ENCODE measurements at regions not wholly inside any gene's neighbourhood (a gene's known extent, or its start where the extent isn't known, plus 50 kb on each side); places are given as distances from the start of the nearest gene placed in this dataset.
"Not testable (repeated sequence)": the region's sequence is repeated elsewhere in the genome, so short reads cannot be mapped to it uniquely, and the experiment has no call there.

DNA sequence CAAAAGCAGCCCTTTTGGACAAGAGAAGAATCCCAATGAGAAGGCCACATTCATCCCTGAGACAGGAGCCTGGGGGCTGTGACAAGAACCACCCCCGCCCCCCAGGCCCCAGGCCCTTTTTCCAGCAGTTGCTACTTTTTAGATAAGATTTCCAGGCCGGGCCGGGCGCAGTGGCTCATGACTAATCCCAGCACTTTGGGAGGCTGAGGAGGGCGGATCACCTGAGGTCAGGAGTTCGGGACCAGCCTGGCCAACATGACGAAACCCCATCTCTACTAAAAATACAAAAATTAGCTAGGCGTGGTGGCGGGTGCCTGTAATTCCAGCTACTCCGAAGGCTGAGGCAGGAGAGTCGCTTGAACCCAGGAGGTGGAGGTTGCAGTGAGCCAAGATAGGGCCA lies 179.4 kb downstream of the SPATA31A1 start:
- not testable (repeated sequence) for H3K9ac ChIP-seq (ENCODE audit: insufficient read depth, low read length); H2AFZ ChIP-seq (ENCODE audit: low read length); DNase-seq (ENCODE audit: low read depth in 2 of 2); H3K27ac ChIP-seq (ENCODE audit: insufficient read depth, low read length); H3K36me3 ChIP-seq (ENCODE audit: control insufficient read depth, insufficient read depth, low read length); H3K27me3 ChIP-seq (ENCODE audit: control insufficient read depth, insufficient read depth, low read length); H3K4me3 ChIP-seq (replicated peaks in 1 of 4; ENCODE audit: control extremely low read depth in 1 of 4, insufficient read depth in 1 of 4, low read depth in 3 of 4, low read length in 4 of 4); H3K4me2 ChIP-seq (ENCODE audit: extremely low read depth, insufficient read depth, low read length); H3K79me2 ChIP-seq (ENCODE audit: control insufficient read depth, insufficient read depth, low read length); H4K20me1 ChIP-seq (ENCODE audit: control insufficient read depth, extremely low read depth, insufficient read depth, low read length); H3K4me1 ChIP-seq (ENCODE audit: control insufficient read depth, extremely low read depth, insufficient read depth, low read length); H3K9me3 ChIP-seq (ENCODE audit: control insufficient read depth, insufficient read depth, low read depth, low read length)

DNA sequence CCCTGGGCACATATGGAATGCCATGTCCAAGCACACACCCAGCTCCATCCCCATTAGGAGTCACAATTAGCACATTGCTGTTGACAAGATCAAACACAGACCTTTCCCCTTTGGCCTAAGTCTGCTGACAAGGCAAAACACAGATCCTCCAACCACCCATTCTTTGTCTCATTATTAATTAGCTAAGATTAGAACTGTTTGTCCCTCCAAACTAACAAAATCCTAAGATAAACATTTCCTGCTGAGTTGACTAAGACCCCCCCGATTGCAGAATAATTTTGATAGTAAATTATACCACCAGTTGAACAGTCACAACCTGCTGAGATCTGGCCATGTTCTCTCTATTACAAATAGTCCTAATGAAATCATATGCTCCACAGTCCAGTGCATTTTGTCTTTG lies 186.7 kb downstream of the SPATA31A1 start:
- H3K79me2 ChIP-seq (ENCODE audit: control insufficient read depth, insufficient read depth, low read length); H3K4me2 ChIP-seq (ENCODE audit: extremely low read depth, insufficient read depth, low read length); DNase-seq (ENCODE audit: low read depth in 2 of 2); H3K9ac ChIP-seq (ENCODE audit: insufficient read depth, low read length); H3K27ac ChIP-seq (ENCODE audit: insufficient read depth, low read length); H3K36me3 ChIP-seq (ENCODE audit: control insufficient read depth, insufficient read depth, low read length); H3K27me3 ChIP-seq (ENCODE audit: control insufficient read depth, insufficient read depth, low read length); H2AFZ ChIP-seq (ENCODE audit: low read length); H3K4me3 ChIP-seq (replicated peaks in 1 of 4; ENCODE audit: control extremely low read depth in 1 of 4, insufficient read depth in 1 of 4, low read depth in 3 of 4, low read length in 4 of 4); H4K20me1 ChIP-seq (ENCODE audit: control insufficient read depth, extremely low read depth, insufficient read depth, low read length); H3K9me3 ChIP-seq (ENCODE audit: control insufficient read depth, insufficient read depth, low read depth, low read length); H3K4me1 ChIP-seq (ENCODE audit: control insufficient read depth, extremely low read depth, insufficient read depth, low read length): not testable (repeated sequence)

GRCh38 chr9:39545079-39545478 lies 189.6 kb downstream of the SPATA31A1 start:
- not testable (repeated sequence) for H3K9ac ChIP-seq (ENCODE audit: insufficient read depth, low read length); H3K4me2 ChIP-seq (ENCODE audit: extremely low read depth, insufficient read depth, low read length); H4K20me1 ChIP-seq (ENCODE audit: control insufficient read depth, extremely low read depth, insufficient read depth, low read length); H3K27ac ChIP-seq (ENCODE audit: insufficient read depth, low read length); H3K36me3 ChIP-seq (ENCODE audit: control insufficient read depth, insufficient read depth, low read length); H3K4me1 ChIP-seq (ENCODE audit: control insufficient read depth, extremely low read depth, insufficient read depth, low read length); H2AFZ ChIP-seq (ENCODE audit: low read length); H3K27me3 ChIP-seq (ENCODE audit: control insufficient read depth, insufficient read depth, low read length); H3K79me2 ChIP-seq (ENCODE audit: control insufficient read depth, insufficient read depth, low read length); DNase-seq (ENCODE audit: low read depth in 2 of 2); H3K4me3 ChIP-seq (replicated peaks in 1 of 4; ENCODE audit: control extremely low read depth in 1 of 4, insufficient read depth in 1 of 4, low read depth in 3 of 4, low read length in 4 of 4); H3K9me3 ChIP-seq (ENCODE audit: control insufficient read depth, insufficient read depth, low read depth, low read length)

DNA sequence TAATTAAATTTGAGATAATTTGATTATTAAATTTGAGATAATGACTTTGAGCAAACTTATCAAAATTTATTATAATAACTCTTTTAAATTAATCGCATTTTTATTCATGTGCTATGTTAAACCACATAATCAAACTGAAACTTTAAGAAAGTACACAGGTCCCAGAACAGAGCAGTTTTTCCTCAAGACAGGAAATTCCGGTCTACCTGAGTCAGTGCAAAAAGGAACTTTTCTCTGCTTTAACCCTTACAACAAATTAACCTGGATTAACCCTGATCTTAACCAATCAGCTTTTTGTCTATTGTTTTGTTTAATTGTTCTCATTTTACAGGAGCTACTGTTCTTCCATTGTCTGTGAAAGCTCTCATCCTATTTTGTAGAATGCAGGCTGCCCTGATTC lies 195.1 kb downstream of the SPATA31A1 start:
- not testable (repeated sequence) for H3K36me3 ChIP-seq (ENCODE audit: control insufficient read depth, insufficient read depth, low read length); H3K4me2 ChIP-seq (ENCODE audit: extremely low read depth, insufficient read depth, low read length); H4K20me1 ChIP-seq (ENCODE audit: control insufficient read depth, extremely low read depth, insufficient read depth, low read length); H3K9ac ChIP-seq (ENCODE audit: insufficient read depth, low read length); H3K27ac ChIP-seq (ENCODE audit: insufficient read depth, low read length); H3K4me1 ChIP-seq (ENCODE audit: control insufficient read depth, extremely low read depth, insufficient read depth, low read length); H3K4me3 ChIP-seq (replicated peaks in 1 of 4; ENCODE audit: control extremely low read depth in 1 of 4, insufficient read depth in 1 of 4, low read depth in 3 of 4, low read length in 4 of 4); H3K27me3 ChIP-seq (ENCODE audit: control insufficient read depth, insufficient read depth, low read length); H3K79me2 ChIP-seq (ENCODE audit: control insufficient read depth, insufficient read depth, low read length); H3K9me3 ChIP-seq (ENCODE audit: control insufficient read depth, insufficient read depth, low read depth, low read length); H2AFZ ChIP-seq (ENCODE audit: low read length); DNase-seq (ENCODE audit: low read depth in 2 of 2)

GRCh38 chr9:39551544-39551943 lies 196.1 kb downstream of the SPATA31A1 start:
- not testable (repeated sequence) for H3K4me3 ChIP-seq (replicated peaks in 1 of 4; ENCODE audit: control extremely low read depth in 1 of 4, insufficient read depth in 1 of 4, low read depth in 3 of 4, low read length in 4 of 4); DNase-seq (ENCODE audit: low read depth in 2 of 2); H3K27ac ChIP-seq (ENCODE audit: insufficient read depth, low read length); H3K9me3 ChIP-seq (ENCODE audit: control insufficient read depth, insufficient read depth, low read depth, low read length); H2AFZ ChIP-seq (ENCODE audit: low read length); H4K20me1 ChIP-seq (ENCODE audit: control insufficient read depth, extremely low read depth, insufficient read depth, low read length); H3K4me2 ChIP-seq (ENCODE audit: extremely low read depth, insufficient read depth, low read length); H3K79me2 ChIP-seq (ENCODE audit: control insufficient read depth, insufficient read depth, low read length); H3K27me3 ChIP-seq (ENCODE audit: control insufficient read depth, insufficient read depth, low read length); H3K4me1 ChIP-seq (ENCODE audit: control insufficient read depth, extremely low read depth, insufficient read depth, low read length); H3K9ac ChIP-seq (ENCODE audit: insufficient read depth, low read length); H3K36me3 ChIP-seq (ENCODE audit: control insufficient read depth, insufficient read depth, low read length)

GRCh38 chr9:39552242-39552881 lies 196.9 kb downstream of the SPATA31A1 start:
- not testable (repeated sequence) for H3K9ac ChIP-seq (ENCODE audit: insufficient read depth, low read length); H3K27me3 ChIP-seq (ENCODE audit: control insufficient read depth, insufficient read depth, low read length); H4K20me1 ChIP-seq (ENCODE audit: control insufficient read depth, extremely low read depth, insufficient read depth, low read length); DNase-seq (ENCODE audit: low read depth in 2 of 2); H3K4me3 ChIP-seq (replicated peaks in 1 of 4; ENCODE audit: control extremely low read depth in 1 of 4, insufficient read depth in 1 of 4, low read depth in 3 of 4, low read length in 4 of 4); H3K36me3 ChIP-seq (ENCODE audit: control insufficient read depth, insufficient read depth, low read length); H3K27ac ChIP-seq (ENCODE audit: insufficient read depth, low read length); H3K79me2 ChIP-seq (ENCODE audit: control insufficient read depth, insufficient read depth, low read length); H3K9me3 ChIP-seq (ENCODE audit: control insufficient read depth, insufficient read depth, low read depth, low read length); H3K4me2 ChIP-seq (ENCODE audit: extremely low read depth, insufficient read depth, low read length); H2AFZ ChIP-seq (ENCODE audit: low read length); H3K4me1 ChIP-seq (ENCODE audit: control insufficient read depth, extremely low read depth, insufficient read depth, low read length)

- not testable (repeated sequence) for H3K27ac ChIP-seq (ENCODE audit: insufficient read depth, low read length); H3K4me2 ChIP-seq (ENCODE audit: extremely low read depth, insufficient read depth, low read length); H3K79me2 ChIP-seq (ENCODE audit: control insufficient read depth, insufficient read depth, low read length); H3K36me3 ChIP-seq (ENCODE audit: control insufficient read depth, insufficient read depth, low read length); H4K20me1 ChIP-seq (ENCODE audit: control insufficient read depth, extremely low read depth, insufficient read depth, low read length); H3K27me3 ChIP-seq (ENCODE audit: control insufficient read depth, insufficient read depth, low read length); DNase-seq (ENCODE audit: low read depth in 2 of 2); H2AFZ ChIP-seq (ENCODE audit: low read length); H3K4me3 ChIP-seq (replicated peaks in 1 of 4; ENCODE audit: control extremely low read depth in 1 of 4, insufficient read depth in 1 of 4, low read depth in 3 of 4, low read length in 4 of 4); H3K9ac ChIP-seq (ENCODE audit: insufficient read depth, low read length); H3K4me1 ChIP-seq (ENCODE audit: control insufficient read depth, extremely low read depth, insufficient read depth, low read length); H3K9me3 ChIP-seq (ENCODE audit: control insufficient read depth, insufficient read depth, low read depth, low read length)
Measured at GRCh38 chr9:39554352-39554751, 198.9 kb downstream of the SPATA31A1 start.

All from fibroblast of lung (primary cell).